Adrenal gland (tissue), 5 donors: ENCODE measurements at regions not wholly inside any gene's neighbourhood (a gene's known extent, or its start where the extent isn't known, plus 50 kb on each side); places are given as distances from the start of the nearest gene placed in this dataset.

Source experiments
- CTCF ChIP-seq, 6 experiments: fragments of 450-650 bp in 4 of 6; fragments of 200-600 bp in 2 of 6; sonication (generic) in 1 of 6; IDR thresholded peaks; 1 replicate in 5 of 6; 2 replicates in 1 of 6; pipeline versions ENCODE4 v1.5.1 to v1.8.0; 2016 to 2021; ENCODE audit warnings: antibody characterized with exemption in 6 of 6, mild to moderate bottlenecking in 2 of 6, moderate library complexity in 1 of 6
- POLR2A ChIP-seq, 2 donors: fragments of 450-650 bp; IDR thresholded peaks; one replicate each; pipeline ENCODE4 v1.6.1; 2017; ENCODE audit warnings: antibody characterized with exemption in 2 of 2, mild to moderate bottlenecking in 2 of 2, moderate library complexity in 1 of 2
- donor health status: DM: no; HTN: no; CAD: no.

DNA sequence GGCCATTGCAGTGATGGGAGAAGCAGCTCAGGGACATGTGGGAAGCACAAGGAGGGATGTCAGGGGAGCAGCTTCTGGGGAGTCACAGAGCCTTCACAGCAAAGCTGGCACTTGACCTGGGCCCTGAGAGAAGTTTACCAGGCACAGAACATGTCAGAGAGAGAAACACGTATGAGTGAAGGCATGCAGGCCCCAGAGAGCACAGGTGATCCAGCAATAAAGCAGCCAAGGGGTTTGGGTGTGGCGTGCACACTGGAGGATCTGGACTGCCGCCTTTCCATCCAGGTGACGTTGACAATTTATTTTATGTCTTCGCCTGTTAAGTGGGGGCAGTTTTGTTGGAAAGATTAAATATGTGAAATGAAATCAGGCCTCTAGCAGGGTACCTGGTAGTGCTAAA is 252.6 kb upstream of the COBL start:
- TF ChIP-seq POLR2A (IDR thresholded peaks at IDR 0.05), result no peak
- TF ChIP-seq CTCF (IDR thresholded peaks at IDR 0.05), result no peak
